ENCODE measurements at regions not wholly inside any gene's neighbourhood (a gene's known extent, or its start where the extent isn't known, plus 50 kb on each side); places are given as distances from the start of the nearest gene placed in this dataset.

- DNase-seq (ENCODE audit: low spot score) = no peak
Observed at GRCh38 chr1:93744299-93744988, 62.8 kb upstream of the BCAR3 start.

GRCh38 chr1:93743465-93743864, 61.8 kb upstream of the BCAR3 start:
- DNase-seq (ENCODE audit: low spot score) = no peak

- DNase-seq (ENCODE audit: low spot score) = no peak
Observed at GRCh38 chr1:93740601-93741031, 59.0 kb upstream of the BCAR3 start.

GRCh38 chr1:93740157-93740556, 58.5 kb upstream of the BCAR3 start:
- no peak for DNase-seq (ENCODE audit: low spot score)

DNA sequence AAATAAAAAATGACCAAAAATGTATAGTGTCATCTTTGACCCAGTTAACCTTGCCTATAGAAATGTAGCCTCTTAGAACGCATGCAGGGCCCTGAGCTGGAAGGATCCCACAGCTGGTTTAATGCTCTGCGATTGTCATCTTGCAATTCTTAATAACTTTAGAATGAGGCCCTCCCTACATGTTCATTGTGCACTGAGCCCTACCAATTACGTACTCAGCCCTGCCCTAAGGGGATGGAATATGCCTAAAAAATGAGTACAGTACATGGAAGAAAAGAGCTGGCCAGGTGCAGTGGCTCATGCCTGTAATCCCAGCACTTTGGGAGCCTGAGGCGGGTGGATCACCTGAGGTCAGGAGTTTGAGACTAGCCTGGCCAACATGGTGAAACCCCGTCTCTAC, 57.8 kb upstream of the BCAR3 start:
- no peak for DNase-seq (ENCODE audit: low spot score)

DNA sequence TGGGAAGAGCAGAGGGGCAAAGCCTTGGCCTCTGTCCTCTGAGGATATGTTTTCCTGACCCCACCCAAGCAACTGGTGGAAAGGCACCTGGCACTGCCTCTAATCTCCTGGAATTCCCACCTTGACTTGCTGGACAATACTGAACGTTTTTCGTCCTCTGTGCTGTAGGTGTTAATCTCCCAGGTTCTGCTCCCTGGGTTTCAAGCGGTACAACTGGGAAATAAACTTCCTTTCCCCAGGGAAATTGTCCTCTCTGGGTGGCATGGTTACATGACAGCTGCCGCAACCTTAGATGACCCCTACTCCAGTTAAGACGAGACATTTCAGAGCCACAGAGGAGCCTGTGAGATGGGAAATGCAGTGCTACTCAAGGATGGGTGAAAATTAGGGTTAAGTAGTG, 57.3 kb upstream of the BCAR3 start:
- no peak for DNase-seq (ENCODE audit: low spot score)

- DNase-seq (ENCODE audit: low spot score) = no peak
Observed at GRCh38 chr1:93738075-93738622, 56.5 kb upstream of the BCAR3 start.

DNA sequence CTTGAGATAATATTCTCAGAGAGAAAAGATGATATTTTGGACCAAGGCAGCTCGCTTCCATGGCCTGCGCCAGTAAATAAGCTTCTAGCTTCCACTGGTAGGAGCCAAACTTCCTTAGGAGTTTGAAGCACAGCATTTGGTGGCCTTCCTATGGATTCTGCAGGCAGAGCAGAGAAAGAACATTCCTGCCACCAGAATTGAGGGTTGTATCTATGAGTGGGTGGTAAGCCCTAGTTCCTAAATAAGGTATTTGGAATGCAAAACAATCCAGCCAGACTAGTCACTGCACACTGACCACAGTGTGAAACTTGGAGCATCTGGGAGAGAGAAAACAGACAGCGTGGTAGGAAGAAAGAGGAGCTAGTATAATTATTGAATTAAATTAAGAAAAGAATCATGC, 54.1 kb upstream of the BCAR3 start:
- DNase-seq (ENCODE audit: low spot score) = no peak

DNA sequence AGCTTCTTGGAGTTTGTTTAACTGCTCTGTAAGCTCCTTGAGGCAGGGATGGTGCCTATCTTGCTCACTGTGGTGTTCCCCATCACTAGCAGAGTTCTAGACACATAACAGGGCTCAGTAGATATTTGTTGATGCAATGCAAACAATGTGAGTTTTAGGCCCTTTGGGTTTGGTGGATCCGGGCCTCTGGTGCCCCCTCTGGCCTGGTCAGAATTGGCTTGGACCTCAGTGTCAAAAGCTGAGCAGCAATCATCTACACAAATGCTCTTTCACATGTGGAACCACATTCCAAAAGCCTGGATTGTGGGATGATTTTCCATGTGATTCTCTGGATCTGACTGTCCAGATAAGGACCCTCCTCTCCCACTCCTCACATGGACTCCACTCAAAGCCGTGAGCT, 53.4 kb upstream of the BCAR3 start:
- DNase-seq (ENCODE audit: low spot score) = no peak

DNA sequence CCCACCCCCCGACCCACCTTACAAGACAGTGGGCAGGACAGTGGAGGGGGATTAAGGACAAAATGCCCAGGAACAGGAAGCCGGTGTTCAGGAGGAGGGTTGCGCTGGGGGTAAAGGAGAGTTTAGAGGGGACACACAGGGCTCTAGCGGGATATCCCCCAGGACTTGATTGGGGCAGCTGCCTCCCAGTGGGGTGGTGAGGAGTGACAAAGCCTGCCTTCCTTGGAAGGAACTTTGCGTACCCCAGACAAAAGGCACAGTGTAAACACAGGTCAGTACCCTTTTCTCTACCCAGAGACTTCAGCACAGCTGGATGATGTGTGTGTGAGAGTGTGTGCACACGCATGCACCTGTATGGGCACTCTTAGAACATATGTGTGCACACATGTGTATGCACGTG, 51.7 kb upstream of the BCAR3 start:
- no peak for DNase-seq (ENCODE audit: low spot score)

DNA sequence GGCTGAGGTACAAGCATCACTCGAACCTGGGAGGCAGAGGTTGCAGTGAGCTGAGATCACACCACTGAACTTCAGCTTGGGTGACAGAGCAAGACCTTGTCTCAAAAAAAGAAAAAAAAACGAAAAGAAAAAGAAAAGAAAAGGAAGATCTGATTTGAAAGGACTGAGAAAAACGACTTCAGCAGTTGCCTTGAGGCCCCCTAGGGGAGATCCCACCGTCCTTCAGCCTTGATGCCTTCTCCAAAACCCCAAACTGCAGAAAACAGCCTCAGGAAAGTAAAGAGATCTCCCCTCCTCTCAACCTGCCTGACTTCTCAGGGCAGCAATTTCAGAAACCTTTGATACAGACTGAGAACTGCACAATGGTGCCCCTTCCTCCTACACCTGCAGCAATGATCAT, 50.9 kb upstream of the BCAR3 start:
- no peak for DNase-seq (ENCODE audit: low spot score)
